Stimulated activated naive B cell treated with anti-CD40 and anti-IgM and Interleukin-4, amounts not matched to agents 10 μg/mL and 1 μg/mL and 100 μg/mL, for 72 hours (primary cell): ENCODE measurements at regions not wholly inside any gene's neighbourhood (a gene's known extent, or its start where the extent isn't known, plus 50 kb on each side); places are given as distances from the start of the nearest gene placed in this dataset.

Source experiments
- ATAC-seq, 2 donors: fragments of 150-1000 bp; cut with Tn5 transposase; replicated peaks; 2 replicates each; pipeline ENCODE4 v1.10.0; 2021; ENCODE audit warnings: moderate library complexity in 1 of 2
- DNase-seq: peaks from one replicate; pipeline ENCODE4 v3.0.0; 2021
- H3K27ac Mint-ChIP-seq: one replicate; pipeline ENCODE4 v1.8.0; 2022; ENCODE audit warnings: mild to moderate bottlenecking, mixed read lengths
- H3K27me3 Mint-ChIP-seq, 2 donors: one replicate each; pipeline ENCODE4 v1.8.0; 2022; ENCODE audit warnings: mixed read lengths in 2 of 2
- H3K36me3 Mint-ChIP-seq, 2 donors: one replicate each; pipeline ENCODE4 v1.8.0; 2022; ENCODE audit warnings: mixed read lengths in 2 of 2, mild to moderate bottlenecking in 1 of 2
- H3K4me1 Mint-ChIP-seq, 2 donors: one replicate each; pipeline ENCODE4 v1.8.0; 2022; ENCODE audit warnings: mixed read lengths in 2 of 2, mild to moderate bottlenecking in 1 of 2
- H3K4me3 Mint-ChIP-seq, 2 donors: one replicate each; pipeline ENCODE4 v1.8.0; 2022; ENCODE audit warnings: mild to moderate bottlenecking in 2 of 2, mixed read lengths in 2 of 2, moderate library complexity in 1 of 2
- H3K9me3 Mint-ChIP-seq, 2 donors: one replicate each; pipeline ENCODE4 v1.8.0; 2022; ENCODE audit warnings: mixed read lengths in 2 of 2, mild to moderate bottlenecking in 1 of 2

DNA sequence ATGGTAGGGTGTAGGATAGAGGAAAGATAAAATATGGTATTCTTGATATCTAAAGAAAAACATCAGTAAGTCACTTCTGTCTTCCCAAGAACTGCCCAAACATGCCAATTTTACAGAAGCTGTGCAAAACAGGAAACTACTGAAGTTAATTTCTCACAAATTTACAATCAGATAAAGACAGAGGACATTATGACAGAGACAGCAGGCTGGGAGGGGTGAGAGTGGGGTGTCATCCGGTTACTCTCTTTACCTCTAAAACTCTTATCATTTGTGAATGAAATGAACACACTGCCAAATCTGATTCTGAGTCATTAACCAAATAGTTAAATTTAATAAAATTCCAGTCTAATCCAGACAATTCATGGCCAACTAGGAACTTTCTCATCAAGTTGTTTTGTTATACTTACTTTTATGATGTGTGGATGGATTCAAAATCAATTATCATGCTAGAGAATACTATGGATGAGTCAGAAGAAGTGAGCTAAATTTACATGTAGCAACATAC lies 323.2 kb upstream of the MEX3C start:
- Mint-ChIP-seq H3K27me3 (peaks cover 2 to 4% of the 10 kb centered on the region in 2 donors), H3K9me3 (no peaks in the 10 kb centered on the region), H3K36me3 (no peaks in the 10 kb centered on the region), H3K4me3 (no peak overlapping the region), H3K4me1 (no peaks in the 10 kb centered on the region), H3K27ac (no peak overlapping the region)
- DNase-seq (no peak), ATAC-seq (no peak)

DNA sequence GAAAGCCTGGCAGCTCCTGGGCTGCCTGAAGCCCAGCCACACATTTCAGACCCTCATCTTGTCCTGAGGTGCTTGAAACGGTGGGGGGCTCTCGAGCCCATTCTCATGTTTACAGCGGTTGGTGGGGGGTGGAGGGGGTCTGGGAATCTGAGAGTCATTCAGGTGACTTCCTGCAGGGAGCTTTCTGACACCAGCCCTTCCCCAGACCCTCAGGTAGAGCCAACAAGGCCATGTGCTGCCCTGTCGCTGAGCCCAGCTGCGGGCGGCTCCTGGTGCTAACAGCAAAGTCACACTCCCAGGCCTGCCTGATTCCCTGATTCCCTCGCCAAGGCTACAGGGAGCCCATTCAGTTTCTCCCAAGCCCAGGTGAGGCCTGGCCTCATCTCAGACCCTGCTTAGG lies 324.9 kb upstream of the MEX3C start:
- Mint-ChIP-seq H3K27me3 (peaks cover 4 to 6% of the 10 kb centered on the region in 2 donors), H3K9me3 (no peaks in the 10 kb centered on the region)

GRCh38 chr18:51522821-51523220 lies 325.3 kb upstream of the MEX3C start:
- no peak overlapping the region for H3K4me3 Mint-ChIP-seq
- no peaks in the 10 kb centered on the region for H3K36me3 Mint-ChIP-seq
- no peaks in the 10 kb centered on the region for H3K4me1 Mint-ChIP-seq
- ATAC-seq = no peak
- peaks cover 4 to 6% of the 10 kb centered on the region in 2 donors for H3K27me3 Mint-ChIP-seq
- no peak overlapping the region for H3K27ac Mint-ChIP-seq
- no peaks in the 10 kb centered on the region for H3K9me3 Mint-ChIP-seq
- no peak for DNase-seq

More for the DNA sequence above, 324.9 kb upstream of the MEX3C start:
- no peak for ATAC-seq
- DNase-seq = no peak
- Mint-ChIP-seq H3K4me1 (no peaks in the 10 kb centered on the region), H3K27ac (no peak overlapping the region), H3K4me3 (no peak overlapping the region), H3K36me3 (no peaks in the 10 kb centered on the region)

DNA sequence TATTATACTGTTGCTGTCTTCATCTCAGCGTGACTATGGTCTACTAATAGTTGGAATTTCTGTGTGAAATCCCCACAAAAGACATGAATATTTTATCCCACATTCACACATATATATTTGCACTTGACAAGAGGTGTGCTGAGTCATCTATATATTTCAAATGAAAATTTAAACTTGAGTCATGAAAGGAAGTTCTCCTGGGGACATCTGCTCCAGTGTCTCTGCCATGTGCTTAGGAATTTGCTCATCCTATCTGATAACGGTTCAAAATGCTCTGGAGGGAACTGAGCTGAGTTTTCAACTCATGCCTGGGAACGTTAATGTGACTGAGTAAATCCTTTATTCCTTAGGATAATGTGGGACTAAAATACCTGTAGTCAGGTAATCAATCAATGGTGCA lies 326.2 kb upstream of the MEX3C start:
- DNase-seq (no peak), ATAC-seq (no peak)
- H3K27me3 Mint-ChIP-seq = peaks cover 0 to 6% of the 10 kb centered on the region in 2 donors
- H3K27ac Mint-ChIP-seq = no peak overlapping the region
- H3K4me1 Mint-ChIP-seq = no peaks in the 10 kb centered on the region
- no peaks in the 10 kb centered on the region for H3K36me3 Mint-ChIP-seq
- H3K9me3 Mint-ChIP-seq = no peaks in the 10 kb centered on the region
- no peak overlapping the region for H3K4me3 Mint-ChIP-seq

GRCh38 chr18:51525453-51526225 lies 328.2 kb upstream of the MEX3C start:
- DNase-seq (no peak), ATAC-seq (no peak)
- Mint-ChIP-seq H3K4me3 (no peak overlapping the region), H3K27ac (no peak overlapping the region), H3K9me3 (no peaks in the 10 kb centered on the region), H3K36me3 (no peaks in the 10 kb centered on the region), H3K27me3 (peaks cover 0 to 6% of the 10 kb centered on the region in 2 donors), H3K4me1 (no peaks in the 10 kb centered on the region)

GRCh38 chr18:51527826-51528225 lies 330.3 kb upstream of the MEX3C start:
- Mint-ChIP-seq H3K4me3 (no peak overlapping the region), H3K27me3 (peaks cover 0 to 6% of the 10 kb centered on the region in 2 donors), H3K27ac (no peak overlapping the region), H3K4me1 (no peaks in the 10 kb centered on the region), H3K36me3 (no peaks in the 10 kb centered on the region), H3K9me3 (no peaks in the 10 kb centered on the region)
- ATAC-seq = no peak
- DNase-seq = no peak

- Mint-ChIP-seq H3K27me3 (peaks cover 0 to 7% of the 10 kb centered on the region in 2 donors), H3K36me3 (no peaks in the 10 kb centered on the region), H3K9me3 (peaks cover 0 to 3% of the 10 kb centered on the region in 2 donors), H3K4me3 (no peak overlapping the region), H3K4me1 (no peaks in the 10 kb centered on the region), H3K27ac (no peak overlapping the region)
- DNase-seq = no peak
- ATAC-seq = no peak
Observed at GRCh38 chr18:51531501-51531900, 334.0 kb upstream of the MEX3C start.

DNA sequence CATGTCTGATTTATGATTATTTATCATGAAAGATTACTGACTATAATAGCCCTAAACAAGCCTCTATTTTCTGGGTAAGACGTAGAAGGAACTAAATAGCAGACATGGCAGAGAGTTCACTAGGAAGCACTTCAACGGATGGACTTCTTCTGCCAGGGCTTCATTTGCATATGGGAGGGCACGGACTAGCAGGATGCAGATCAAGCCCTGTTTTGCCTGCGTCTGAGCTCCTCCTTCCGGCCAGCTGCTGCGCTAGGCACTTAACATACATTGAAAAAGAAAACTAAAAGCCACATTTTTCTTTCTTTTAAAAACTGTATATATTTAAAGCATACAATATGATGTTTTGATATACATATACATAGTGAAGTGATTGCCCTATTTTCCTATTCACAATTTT lies 340.0 kb upstream of the MEX3C start:
- H3K4me3 Mint-ChIP-seq = no peak overlapping the region
- H3K4me1 Mint-ChIP-seq = no peaks in the 10 kb centered on the region
- peaks cover 10 to 17% of the 10 kb centered on the region in 2 donors for H3K27me3 Mint-ChIP-seq
- no peaks in the 10 kb centered on the region for H3K36me3 Mint-ChIP-seq
- no peak overlapping the region for H3K27ac Mint-ChIP-seq
- H3K9me3 Mint-ChIP-seq = peaks cover 4 to 9% of the 10 kb centered on the region in 2 donors
- ATAC-seq = peak in 1 of 2 donors; percentile 46
- no peak for DNase-seq

DNA sequence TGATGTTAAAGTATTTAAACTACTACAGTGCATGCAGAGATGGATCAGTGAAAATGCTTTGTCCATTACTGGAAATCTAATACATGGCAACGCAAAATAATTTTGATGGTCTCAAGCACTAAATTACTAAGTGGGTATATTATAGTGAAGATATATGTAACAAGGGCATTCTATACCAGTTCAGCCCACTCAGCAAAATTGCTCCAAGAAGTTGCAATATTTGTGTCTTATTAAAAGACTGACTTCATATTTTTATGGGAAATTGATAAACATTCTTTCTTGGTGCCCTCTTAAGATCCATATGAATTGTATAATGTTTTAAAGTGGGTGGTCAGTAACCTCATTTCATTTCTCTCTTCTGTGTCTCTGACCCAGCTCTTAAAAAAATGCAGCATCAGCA lies 343.1 kb upstream of the MEX3C start:
- no peak overlapping the region for H3K27ac Mint-ChIP-seq
- peaks cover 10 to 11% of the 10 kb centered on the region in 2 donors for H3K27me3 Mint-ChIP-seq
- ATAC-seq = no peak
- no peak overlapping the region for H3K4me3 Mint-ChIP-seq
- peaks cover 4 to 7% of the 10 kb centered on the region in 2 donors for H3K9me3 Mint-ChIP-seq
- DNase-seq = no peak
- H3K4me1 Mint-ChIP-seq = no peaks in the 10 kb centered on the region
- H3K36me3 Mint-ChIP-seq = no peaks in the 10 kb centered on the region

DNA sequence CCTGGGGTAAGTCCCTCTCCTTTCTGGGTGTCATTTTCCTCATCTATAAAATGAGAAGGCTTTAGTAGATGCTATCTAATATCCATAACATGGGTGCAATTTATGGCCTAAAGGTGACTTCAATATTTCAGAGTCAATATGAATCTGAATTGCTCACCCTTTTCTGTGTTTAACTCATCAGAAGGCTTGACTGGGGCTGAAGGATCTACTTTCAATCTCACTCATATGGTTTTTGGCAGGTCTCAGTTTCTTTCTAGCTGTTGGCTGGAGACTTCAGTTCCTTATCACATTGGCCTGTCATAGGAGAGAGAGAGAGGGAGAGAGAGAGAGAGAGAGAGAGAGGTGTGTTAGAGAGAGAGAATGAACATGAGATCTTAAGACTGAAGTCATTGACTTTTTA lies 343.7 kb upstream of the MEX3C start:
- Mint-ChIP-seq H3K27ac (no peak overlapping the region), H3K4me1 (no peaks in the 10 kb centered on the region), H3K36me3 (no peaks in the 10 kb centered on the region), H3K4me3 (no peak overlapping the region), H3K9me3 (peaks cover 4 to 7% of the 10 kb centered on the region in 2 donors), H3K27me3 (peaks cover 10 to 11% of the 10 kb centered on the region in 2 donors)
- ATAC-seq = no peak
- DNase-seq = no peak

- Mint-ChIP-seq H3K4me3 (no peak overlapping the region), H3K27ac (no peak overlapping the region), H3K27me3 (peaks cover 5 to 10% of the 10 kb centered on the region in 2 donors), H3K9me3 (peaks cover 4 to 7% of the 10 kb centered on the region in 2 donors), H3K4me1 (no peaks in the 10 kb centered on the region), H3K36me3 (no peaks in the 10 kb centered on the region)
- DNase-seq (no peak), ATAC-seq (no peak)
Observed at GRCh38 chr18:51543658-51544155, 346.2 kb upstream of the MEX3C start.

DNA sequence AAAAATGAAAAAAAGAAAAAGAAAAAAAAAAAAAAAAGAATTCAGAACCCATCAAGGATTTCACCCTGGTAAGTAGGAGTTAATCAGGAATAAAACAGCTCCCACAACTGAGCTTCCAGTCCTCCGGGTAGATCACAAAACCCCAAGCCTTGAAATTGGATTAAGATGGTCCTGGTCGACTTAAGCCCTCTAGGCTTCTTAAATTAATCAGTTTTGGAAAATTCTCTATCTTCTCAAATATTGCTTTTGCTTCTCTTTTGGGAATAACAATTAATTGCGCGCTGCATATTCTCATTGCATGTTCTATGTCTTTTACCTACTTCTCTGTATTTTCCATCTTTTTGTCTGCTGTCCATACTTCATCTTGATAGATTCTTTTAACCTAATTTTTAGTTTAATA lies 348.0 kb upstream of the MEX3C start:
- Mint-ChIP-seq H3K27me3 (peaks cover 0 to 5% of the 10 kb centered on the region in 2 donors), H3K4me1 (no peaks in the 10 kb centered on the region), H3K9me3 (peaks cover 4 to 5% of the 10 kb centered on the region in 2 donors), H3K27ac (no peak overlapping the region), H3K4me3 (no peak overlapping the region), H3K36me3 (no peaks in the 10 kb centered on the region)
- no peak for ATAC-seq
- no peak for DNase-seq

- H3K9me3 Mint-ChIP-seq = peaks cover under 1 to 2% of the 10 kb centered on the region in 2 donors
- no peak overlapping the region for H3K27ac Mint-ChIP-seq
- H3K27me3 Mint-ChIP-seq = peaks cover 11 to 36% of the 10 kb centered on the region in 2 donors
- H3K36me3 Mint-ChIP-seq = no peaks in the 10 kb centered on the region
- ATAC-seq (no peak), DNase-seq (no peak)
- H3K4me3 Mint-ChIP-seq = no peak overlapping the region
- peaks cover 0 to 6% of the 10 kb centered on the region in 2 donors for H3K4me1 Mint-ChIP-seq
Observed at GRCh38 chr18:51559198-51559901, 361.9 kb upstream of the MEX3C start.

DNA sequence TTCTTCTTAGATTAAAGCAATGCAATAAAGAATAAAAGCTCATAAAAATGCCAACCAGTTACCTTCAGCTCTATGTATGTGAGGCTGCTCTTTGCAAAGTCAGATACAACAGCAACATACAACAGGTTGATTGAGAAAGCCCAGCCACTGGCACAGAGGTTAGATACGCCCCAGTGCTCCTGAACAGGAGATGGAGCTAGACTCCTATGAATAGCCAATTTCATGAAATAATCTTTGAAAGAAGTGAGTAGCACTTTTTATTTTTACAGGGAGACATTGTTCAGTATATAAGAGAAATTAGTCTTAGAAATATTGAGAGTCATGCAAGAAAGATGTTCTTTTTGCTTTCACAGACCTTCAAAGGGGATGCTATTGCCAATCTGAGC lies 362.4 kb upstream of the MEX3C start:
- ATAC-seq = no peak
- Mint-ChIP-seq H3K27me3 (peaks cover 17 to 41% of the 10 kb centered on the region in 2 donors), H3K4me3 (no peak overlapping the region), H3K9me3 (no peaks in the 10 kb centered on the region), H3K27ac (no peak overlapping the region), H3K4me1 (peaks cover 0 to 6% of the 10 kb centered on the region in 2 donors), H3K36me3 (no peaks in the 10 kb centered on the region)
- DNase-seq = no peak

- H3K27me3 Mint-ChIP-seq = peaks cover 17 to 41% of the 10 kb centered on the region in 2 donors
- ATAC-seq (no peak), DNase-seq (no peak)
- no peak overlapping the region for H3K4me3 Mint-ChIP-seq
- H3K27ac Mint-ChIP-seq = no peak overlapping the region
- peaks cover 0 to 6% of the 10 kb centered on the region in 2 donors for H3K4me1 Mint-ChIP-seq
- no peaks in the 10 kb centered on the region for H3K36me3 Mint-ChIP-seq
- H3K9me3 Mint-ChIP-seq = no peaks in the 10 kb centered on the region
Observed at GRCh38 chr18:51561821-51562220, 364.3 kb upstream of the MEX3C start.
